H1 (cell line): ENCODE measurements at regions not wholly inside any gene's neighbourhood (a gene's known extent, or its start where the extent isn't known, plus 50 kb on each side); places are given as distances from the start of the nearest gene placed in this dataset.

ENCODE experiments used
- CTCF ChIA-PET: fragments of 300-600 bp; sonication (Branson Sonifier 250); formaldehyde crosslinking; loops from one replicate; lab custom pipeline; 2021; ENCODE audit not compliant: partially characterized antibody; lab: Charles Lee
- POLR2A ChIA-PET: fragments of 300-600 bp; sonication (Branson Sonifier 250); formaldehyde crosslinking; loops from one replicate; lab custom pipeline; 2021; ENCODE audit warnings: inconsistent platforms; ENCODE audit not compliant: partially characterized antibody; lab: Charles Lee
- DNase-seq, 2 experiments: peaks; one replicate each; pipeline versions ENCODE4 v3.0.0 to v3.0.0-alpha.2; 2010 to 2022; ENCODE audit warnings: low spot score in 2 of 2, low read depth in 1 of 2, mixed read lengths in 1 of 2
- FAIRE-seq: peaks from 2 replicates; lab custom pipeline; 2011; peaks lifted over from hg19 to GRCh38; lab: Jason Lieb, UNC
- H2AFZ ChIP-seq: 2 replicates; pipeline ENCODE4 v1.8.1; 2012; ENCODE audit warnings: low read length, inconsistent platforms
- H2AK5ac ChIP-seq: 2 replicates; pipeline ENCODE4 v1.6.1; 2013; ENCODE audit warnings: low read depth, low read length
- H2BK120ac ChIP-seq: replicated peaks from 2 replicates; pipeline ENCODE3; 2013; ENCODE audit warnings: low read depth, low read length, inconsistent platforms
- H2BK12ac ChIP-seq: 2 replicates; pipeline ENCODE4 v1.6.1; 2013; ENCODE audit warnings: low read depth, low read length
- H2BK15ac ChIP-seq: 2 replicates; pipeline ENCODE4 v1.6.1; 2013; ENCODE audit warnings: low read length
- H2BK20ac ChIP-seq: 2 replicates; pipeline ENCODE4 v1.6.1; 2013; ENCODE audit warnings: low read length
- H2BK5ac ChIP-seq: 2 replicates; pipeline ENCODE4 v1.6.1; 2013; ENCODE audit warnings: low read depth, low read length
- H3K14ac ChIP-seq: 2 replicates; pipeline ENCODE4 v1.6.1; 2013; ENCODE audit warnings: inconsistent platforms; ENCODE audit not compliant: insufficient read length
- H3K18ac ChIP-seq: 2 replicates; pipeline ENCODE4 v1.6.1; 2013; ENCODE audit warnings: low read length; ENCODE audit errors: extremely low read depth
- H3K23ac ChIP-seq: 2 replicates; pipeline ENCODE4 v1.6.1; 2013; ENCODE audit warnings: inconsistent platforms; ENCODE audit not compliant: insufficient read length
- H3K23me2 ChIP-seq: 2 replicates; pipeline ENCODE4 v1.6.1; 2013; ENCODE audit warnings: low read depth, low read length
- H3K27ac ChIP-seq: 2 replicates; pipeline ENCODE4 v1.6.1; 2011; ENCODE audit warnings: low read depth, low read length, inconsistent platforms
- H3K27me3 ChIP-seq, 4 experiments: replicated peaks in 1 of 4; 1 replicate in 1 of 4; 2 replicates in 3 of 4; pipeline versions ENCODE4 v1.6.1 to v1.8.1; 2011 to 2013; ENCODE audit warnings: low read length in 3 of 4, mild to moderate bottlenecking in 3 of 4, inconsistent platforms in 2 of 4, mixed read lengths in 2 of 4, moderate library complexity in 1 of 4; ENCODE audit not compliant: control insufficient read depth in 3 of 4, insufficient read depth in 3 of 4; ENCODE audit errors: extremely low read depth in 1 of 4
- H3K36me3 ChIP-seq, 4 experiments: 2 replicates each; pipeline versions ENCODE4 v1.6.1 to v1.8.1; 2011 to 2013; ENCODE audit warnings: mild to moderate bottlenecking in 4 of 4, low read length in 3 of 4, moderate library complexity in 2 of 4, control low read depth in 1 of 4, inconsistent platforms in 1 of 4; ENCODE audit not compliant: insufficient read depth in 4 of 4, control insufficient read depth in 2 of 4
- H3K4ac ChIP-seq: replicated peaks from 2 replicates; pipeline ENCODE3; 2013; ENCODE audit warnings: low read length, low read depth, mixed read lengths, inconsistent platforms; ENCODE audit not compliant: insufficient read length
- H3K4me1 ChIP-seq, 4 experiments: replicated peaks in 1 of 4; 1 replicate in 1 of 4; 2 replicates in 3 of 4; pipeline versions ENCODE4 v1.6.1 to v1.8.1; 2011 to 2013; ENCODE audit warnings: low read length in 3 of 4, inconsistent platforms in 2 of 4, mixed read lengths in 1 of 4; ENCODE audit not compliant: insufficient read depth in 4 of 4, control insufficient read depth in 3 of 4
- H3K4me2 ChIP-seq, 2 experiments: 2 replicates each; pipeline versions ENCODE4 v1.6.1 to v1.8.1; 2011 to 2013; ENCODE audit warnings: low read depth in 2 of 2, low read length in 2 of 2, control low read depth in 1 of 2, inconsistent platforms in 1 of 2, mild to moderate bottlenecking in 1 of 2; ENCODE audit not compliant: insufficient read depth in 1 of 2
- H3K4me3 ChIP-seq, 4 experiments: fragments of 200-600, 300-600 bp in 1 of 4; sonication (generic), shearing (Covaris generic), sonication (Bioruptor Twin) in 1 of 4; 2 replicates each; pipeline versions ENCODE4 v1.5.1 to v1.8.1; 2011 to 2016; ENCODE audit warnings: low read length in 4 of 4, low read depth in 3 of 4, control low read depth in 2 of 4, inconsistent platforms in 2 of 4, mild to moderate bottlenecking in 2 of 4, mixed read lengths in 1 of 4, moderate library complexity in 1 of 4; ENCODE audit not compliant: insufficient read depth in 2 of 4; ENCODE audit errors: extremely low read depth in 1 of 4
- H3K56ac ChIP-seq: replicated peaks from 2 replicates; pipeline ENCODE3; 2013; ENCODE audit warnings: low read depth, mild to moderate bottlenecking, mixed read lengths, low read length, inconsistent platforms; ENCODE audit not compliant: insufficient read length
- H3K79me1 ChIP-seq: 2 replicates; pipeline ENCODE4 v1.6.1; 2013; ENCODE audit warnings: low read depth, low read length, control low read depth
- H3K79me2 ChIP-seq, 2 experiments: 2 replicates each; pipeline versions ENCODE4 v1.6.1 to v1.8.1; 2012 to 2013; ENCODE audit warnings: low read length in 2 of 2, mild to moderate bottlenecking in 2 of 2, inconsistent platforms in 1 of 2; ENCODE audit not compliant: insufficient read depth in 2 of 2, control insufficient read depth in 1 of 2
- H3K9ac ChIP-seq, 4 experiments: replicated peaks in 1 of 4; 1 replicate in 1 of 4; 2 replicates in 3 of 4; pipeline versions ENCODE4 v1.6.1 to v1.8.1; 2011 to 2013; ENCODE audit warnings: low read depth in 3 of 4, low read length in 3 of 4, control low read depth in 2 of 4, mild to moderate bottlenecking in 2 of 4, moderate library complexity in 2 of 4, inconsistent platforms in 1 of 4; ENCODE audit errors: extremely low read depth in 1 of 4
- H3K9me3 ChIP-seq, 2 experiments: 2 replicates each; pipeline versions ENCODE4 v1.6.1 to v1.8.1; 2012 to 2013; ENCODE audit warnings: mild to moderate bottlenecking in 2 of 2, moderate library complexity in 2 of 2, control low read depth in 1 of 2, inconsistent platforms in 1 of 2, low read depth in 1 of 2, low read length in 1 of 2, mixed read lengths in 1 of 2; ENCODE audit not compliant: insufficient read depth in 2 of 2
- H4K20me1 ChIP-seq, 2 experiments: replicated peaks in 1 of 2; 2 replicates each; pipeline versions ENCODE3 to v1.8.1; 2011 to 2013; ENCODE audit warnings: inconsistent platforms in 2 of 2, low read length in 2 of 2, mild to moderate bottlenecking in 1 of 2; ENCODE audit not compliant: insufficient read depth in 2 of 2, control insufficient read depth in 1 of 2
- H4K5ac ChIP-seq: 2 replicates; pipeline ENCODE4 v1.6.1; 2013; ENCODE audit warnings: low read length, low read depth, mixed read lengths, inconsistent platforms; ENCODE audit not compliant: insufficient read length
- H4K8ac ChIP-seq: 2 replicates; pipeline ENCODE4 v1.8.0; 2013; ENCODE audit warnings: mild to moderate bottlenecking, moderate library complexity, low read length, inconsistent platforms; ENCODE audit not compliant: insufficient read depth; ENCODE audit errors: extremely low read depth
- H4K91ac ChIP-seq: replicated peaks from 2 replicates; pipeline ENCODE3; 2013; ENCODE audit warnings: low read length, mixed read lengths, inconsistent platforms; ENCODE audit not compliant: insufficient read length
- EP300 ChIP-seq, 2 experiments: IDR thresholded peaks; 1 replicate in 1 of 2; 2 replicates in 1 of 2; pipeline ENCODE4 v1.6.1; 2011 to 2012; ENCODE audit warnings: low read depth in 2 of 2, low read length in 2 of 2, mild to moderate bottlenecking in 2 of 2, borderline replicate concordance in 1 of 2, inconsistent platforms in 1 of 2, moderate library complexity in 1 of 2
- RAD21 ChIP-seq, 2 experiments: IDR thresholded peaks in 1 of 2; conservative IDR thresholded peaks in 1 of 2; 2 replicates each; pipeline ENCODE4 v1.6.1; 2011; ENCODE audit warnings: low read depth in 2 of 2, low read length in 2 of 2, improper control_type of control experiment in 1 of 2, inconsistent platforms in 1 of 2, mild to moderate bottlenecking in 1 of 2, moderate library complexity in 1 of 2
- SIN3A ChIP-seq, 2 experiments: IDR thresholded peaks in 1 of 2; conservative IDR thresholded peaks in 1 of 2; 2 replicates each; pipeline ENCODE4 v1.6.1; 2011 to 2012; ENCODE audit warnings: low read length in 2 of 2, improper control_type of control experiment in 1 of 2, low read depth in 1 of 2, mild to moderate bottlenecking in 1 of 2
- SUZ12 ChIP-seq: fragments of 200-600 bp; sonication (generic); IDR thresholded peaks from 2 replicates; pipeline ENCODE4 v1.6.1; 2012; ENCODE audit warnings: mild to moderate bottlenecking, inconsistent platforms, low read length, moderate library complexity, mixed read lengths
- USF2 ChIP-seq: IDR thresholded peaks from 2 replicates; pipeline ENCODE4 v1.6.1; 2011; ENCODE audit warnings: low read length, improper control_type of control experiment
- YY1 ChIP-seq: IDR thresholded peaks from 2 replicates; pipeline ENCODE4 v1.6.1; 2011; ENCODE audit warnings: low read depth, mild to moderate bottlenecking, low read length
- WGBS, 2 experiments: shearing (Covaris generic) in 1 of 2; methylation state at CpG; one replicate each; pipeline versions ENCODE4 v1.1.6 to v1.1.7; 2013 to 2015; ENCODE audit warnings: low lambda C conversion rate in 2 of 2, mixed read lengths in 2 of 2, inconsistent platforms in 1 of 2, low coverage in 1 of 2, missing lambda C conversion rate in 1 of 2; ENCODE audit not compliant: insufficient replicate concordance in 2 of 2, insufficient coverage in 1 of 2, insufficient read length in 1 of 2; ENCODE audit errors: extremely low coverage in 1 of 2, missing lambda C conversion rate in 1 of 2; 5-methylcytosine and 5-hydroxymethylcytosine counted together

GRCh38 chr22:46061124-46061500, 84.2 kb upstream of the WNT7B start:
- Histone ChIP-seq H3K18ac (no peak overlapping the region; the same call in 1 of the 2 replicates), H4K8ac (peak overlapping the region; percentile 91), H2BK12ac (no peak overlapping the region), H3K9ac (peak overlapping the region in 2 of 4 experiments; percentile 38 to 54; a peak in 4 of 7 replicates), H3K4me2 (peak overlapping the region; percentile 70 to 74), H2AK5ac (no peak overlapping the region), H3K4me3 (peak overlapping the region; percentile 12 to 62 (median 34)), H3K14ac (no peak overlapping the region), H3K9me3 (no peaks in the 10 kb centered on the region), H3K36me3 (no peaks in the 10 kb centered on the region), H3K56ac (no peak overlapping the region), H3K23ac (no peak overlapping the region), H4K20me1 (no peaks in the 10 kb centered on the region), H4K91ac (no peak overlapping the region), H2BK120ac (no peak overlapping the region), H4K5ac (no peak overlapping the region)
- DNase-seq = no peak
- CTCF ChIA-PET = interaction anchor here (0.8 to 3.2 kb wide), 5 partner anchors 12 to 56 kb away, joined by 3 to 15 read pairs (median 4); no protein-coding TSS in a partner anchor
- TF ChIP-seq RAD21 (IDR thresholded peaks at IDR 0.05 in 1 of 2, conservative IDR thresholded peaks at IDR 0.05 in 1 of 2; ENCODE audit: low read depth in 2 of 2, low read length in 2 of 2) (no peak), YY1 (peak; percentile 6; the same call in 1 of the 2 replicates), SUZ12 (peak; percentile 43; the same call in 1 of the 2 replicates), EP300 (IDR thresholded peaks at IDR 0.05; ENCODE audit: borderline replicate concordance in 1 of 2, low read depth in 2 of 2, low read length in 2 of 2) (no peak), SIN3A (conservative IDR thresholded peaks at IDR 0.05 in 1 of 2, IDR thresholded peaks at IDR 0.05 in 1 of 2; ENCODE audit: low read depth in 1 of 2, low read length in 2 of 2) (0 out of 4 replicates have a peak, but pooled peaks of 1 of the 2 experiments have one; percentile 7), USF2 (no peak)
- TF ChIP-seq, all 59 proteins: peak for 3
- Histone ChIP-seq H3K27me3 (peaks cover 3 to 63% (median 35%) of the 10 kb centered on the region in 4 experiments), H3K79me1 (no peaks in the 10 kb centered on the region), H3K27ac (no peak overlapping the region), H2BK15ac (no peak overlapping the region), H3K4me1 (peaks cover 0 to 6% (median 3%) of the 10 kb centered on the region in 4 experiments; a peak in 2 of 7 replicates), H3K4ac (no peak overlapping the region), H3K79me2 (no peaks in the 10 kb centered on the region), H2AFZ (peak overlapping the region; percentile 92), H3K23me2 (no peaks in the 10 kb centered on the region; the same call in 1 of the 2 replicates), H2BK20ac (no peak overlapping the region), H2BK5ac (no peak overlapping the region)
- POLR2A ChIA-PET = interaction anchor here (1.1 to 1.5 kb wide), 4 partner anchors 9 to 60 kb away, joined by 3 to 8 read pairs (median 4); no protein-coding TSS in a partner anchor
- no peak for FAIRE-seq
- 9% methylated on average over 15 of the region's 38 CpGs; no CpG with 5 or more reads in 1 of the 2 experiments for WGBS, 2 experiments
